ENCODE measurements at regions not wholly inside any gene's neighbourhood (a gene's known extent, or its start where the extent isn't known, plus 50 kb on each side); places are given as distances from the start of the nearest gene placed in this dataset.

- DNase-seq (ENCODE audit: low spot score in 2 of 2), result no peak
- TF ChIP-seq POLR2A (IDR thresholded peaks at IDR 0.05), result no peak
- TF ChIP-seq, protein P1, sequence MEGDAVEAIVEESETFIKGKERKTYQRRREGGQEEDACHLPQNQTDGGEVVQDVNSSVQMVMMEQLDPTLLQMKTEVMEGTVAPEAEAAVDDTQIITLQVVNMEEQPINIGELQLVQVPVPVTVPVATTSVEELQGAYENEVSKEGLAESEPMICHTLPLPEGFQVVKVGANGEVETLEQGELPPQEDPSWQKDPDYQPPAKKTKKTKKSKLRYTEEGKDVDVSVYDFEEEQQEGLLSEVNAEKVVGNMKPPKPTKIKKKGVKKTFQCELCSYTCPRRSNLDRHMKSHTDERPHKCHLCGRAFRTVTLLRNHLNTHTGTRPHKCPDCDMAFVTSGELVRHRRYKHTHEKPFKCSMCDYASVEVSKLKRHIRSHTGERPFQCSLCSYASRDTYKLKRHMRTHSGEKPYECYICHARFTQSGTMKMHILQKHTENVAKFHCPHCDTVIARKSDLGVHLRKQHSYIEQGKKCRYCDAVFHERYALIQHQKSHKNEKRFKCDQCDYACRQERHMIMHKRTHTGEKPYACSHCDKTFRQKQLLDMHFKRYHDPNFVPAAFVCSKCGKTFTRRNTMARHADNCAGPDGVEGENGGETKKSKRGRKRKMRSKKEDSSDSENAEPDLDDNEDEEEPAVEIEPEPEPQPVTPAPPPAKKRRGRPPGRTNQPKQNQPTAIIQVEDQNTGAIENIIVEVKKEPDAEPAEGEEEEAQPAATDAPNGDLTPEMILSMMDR (IDR thresholded peaks at IDR 0.05), result no peak
- 58 to 65% methylated on average over 1 of the region's 1 CpG for WGBS, 2 donors
- H3K4me3 ChIP-seq (ENCODE audit: low read depth, poor library complexity, severe bottlenecking), result no peak overlapping the region
- intact Hi-C loops (cut with DNase I; ENCODE audit: low total_unique reads), result no loop called here
Observed at GRCh38 chr3:5456199-5456598, 268.7 kb downstream of the EDEM1 start.

GRCh38 chr3:5458526-5458925 lies 271.0 kb downstream of the EDEM1 start:
- no peak overlapping the region for H3K4me3 ChIP-seq (ENCODE audit: low read depth, poor library complexity, severe bottlenecking)

DNA sequence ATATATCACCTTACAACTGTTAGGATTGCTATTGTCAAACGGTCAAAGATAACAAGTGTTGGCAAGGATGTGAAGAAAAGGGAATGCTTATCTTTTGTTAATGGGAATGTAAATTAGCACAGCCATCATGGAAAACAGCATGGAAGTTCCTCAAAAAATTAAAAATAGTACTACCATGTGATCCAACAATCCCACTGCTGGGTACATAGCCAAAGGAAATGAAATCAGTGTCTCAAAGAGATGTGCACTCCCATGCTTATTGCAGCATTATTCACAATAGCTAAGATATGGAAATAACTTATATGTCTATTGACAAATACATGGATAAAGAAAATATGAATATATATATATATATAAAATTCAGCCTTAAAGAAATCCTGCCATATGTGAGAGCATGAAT lies 274.6 kb downstream of the EDEM1 start:
- intact Hi-C loops (cut with DNase I; ENCODE audit: low total_unique reads), result no loop called here
- WGBS, 2 donors, result 73 to 75% methylated on average over 1 of the region's 1 CpG
- no peak for DNase-seq (ENCODE audit: low spot score in 2 of 2)
- TF ChIP-seq, protein P1 (IDR thresholded peaks at IDR 0.05), result no peak
- TF ChIP-seq POLR2A (IDR thresholded peaks at IDR 0.05), result no peak
- no peak overlapping the region for H3K4me3 ChIP-seq (ENCODE audit: low read depth, poor library complexity, severe bottlenecking)

More at GRCh38 chr3:5458526-5458925, 271.0 kb downstream of the EDEM1 start:
- intact Hi-C loops (cut with DNase I; ENCODE audit: low total_unique reads), result no loop called here
- TF ChIP-seq, protein P1 (IDR thresholded peaks at IDR 0.05), result no peak
- no peak for TF ChIP-seq POLR2A (IDR thresholded peaks at IDR 0.05)
- DNase-seq (ENCODE audit: low spot score in 2 of 2), result no peak

DNA sequence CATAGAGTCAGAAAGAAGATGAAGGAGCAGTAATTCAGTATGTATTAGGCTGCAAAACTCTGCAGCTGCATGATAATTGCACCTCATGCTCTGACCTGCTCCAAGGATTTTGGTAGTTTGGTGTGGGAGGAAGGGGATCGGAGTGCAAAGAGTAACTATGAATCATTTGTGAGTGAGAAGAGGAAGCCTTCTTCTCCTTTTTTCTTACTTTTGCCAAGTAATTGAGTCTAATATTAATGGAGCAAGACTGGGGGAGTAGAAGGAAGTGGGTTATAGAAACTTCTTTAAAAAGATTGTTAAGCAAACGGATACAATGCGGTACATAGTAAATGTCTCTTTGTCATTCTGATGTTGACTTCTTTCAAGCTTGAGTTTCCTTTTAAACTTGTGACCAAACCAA lies 276.5 kb downstream of the EDEM1 start:
- intact Hi-C loops (cut with DNase I; ENCODE audit: low total_unique reads), result no loop called here
- no peak overlapping the region for H3K4me3 ChIP-seq (ENCODE audit: low read depth, poor library complexity, severe bottlenecking)
- WGBS, 2 donors, result 58 to 69% methylated on average over 3 of the region's 3 CpGs
- TF ChIP-seq POLR2A (IDR thresholded peaks at IDR 0.05), result no peak
- TF ChIP-seq, protein P1 (IDR thresholded peaks at IDR 0.05), result no peak
- no peak for DNase-seq (ENCODE audit: low spot score in 2 of 2)

DNA sequence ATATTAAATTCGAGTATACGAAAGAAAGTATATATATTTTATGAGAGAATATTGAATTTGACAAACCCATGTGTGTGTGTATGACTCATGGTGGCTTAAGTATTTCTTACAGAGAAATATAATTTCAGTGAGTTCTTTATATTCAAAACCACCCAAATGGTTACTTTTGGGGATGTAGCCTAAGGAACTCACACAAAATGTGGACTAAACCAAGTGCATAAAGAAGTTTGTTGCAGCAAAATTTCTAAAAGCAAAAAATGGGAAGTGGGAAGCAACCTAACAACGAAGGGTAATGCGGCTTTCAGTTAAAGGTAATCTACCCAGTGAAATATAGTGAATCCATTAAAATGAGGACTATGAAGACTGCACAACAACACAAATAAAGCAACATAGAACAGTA lies 277.1 kb downstream of the EDEM1 start:
- H3K4me3 ChIP-seq (ENCODE audit: low read depth, poor library complexity, severe bottlenecking), result no peak overlapping the region
- no peak for TF ChIP-seq POLR2A (IDR thresholded peaks at IDR 0.05)
- TF ChIP-seq, protein P1 (IDR thresholded peaks at IDR 0.05), result no peak
- intact Hi-C loops (cut with DNase I; ENCODE audit: low total_unique reads), result no loop called here
- no peak for DNase-seq (ENCODE audit: low spot score in 2 of 2)
- 75 to 80% methylated on average over 4 of the region's 4 CpGs for WGBS, 2 donors

DNA sequence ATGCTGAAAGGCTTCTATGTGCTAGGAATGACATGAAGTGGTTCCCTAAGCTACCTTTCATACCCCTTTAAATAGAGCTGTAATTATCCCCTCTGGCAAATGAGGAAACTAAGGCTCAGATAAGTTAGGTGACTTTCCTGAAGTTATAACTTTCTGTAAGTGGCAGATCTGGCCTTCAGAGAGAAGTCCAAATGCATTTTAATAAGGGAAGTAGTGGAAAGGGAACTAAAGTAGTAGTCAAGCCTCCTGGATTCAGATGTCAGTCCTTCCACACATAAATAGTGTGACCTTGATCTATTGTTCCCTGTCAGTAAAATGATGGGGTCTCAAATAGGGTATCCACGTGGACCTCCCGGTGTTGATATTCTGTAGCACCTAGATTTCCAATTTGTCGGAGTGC lies 277.7 kb downstream of the EDEM1 start:
- intact Hi-C loops (cut with DNase I; ENCODE audit: low total_unique reads), result no loop called here
- H3K4me3 ChIP-seq (ENCODE audit: low read depth, poor library complexity, severe bottlenecking), result no peak overlapping the region
- no peak for DNase-seq (ENCODE audit: low spot score in 2 of 2)
- 85 to 90% methylated on average over 3 of the region's 3 CpGs for WGBS, 2 donors
- no peak for TF ChIP-seq POLR2A (IDR thresholded peaks at IDR 0.05)
- TF ChIP-seq, protein P1 (IDR thresholded peaks at IDR 0.05), result no peak
